Eye (tissue), 1 donor: ENCODE measurements at regions not wholly inside any gene's neighbourhood (a gene's known extent, or its start where the extent isn't known, plus 50 kb on each side); places are given as distances from the start of the nearest gene placed in this dataset.
"Not testable (repeated sequence)": the region's sequence is repeated elsewhere in the genome, so short reads cannot be mapped to it uniquely, and the experiment has no call there.

Experiments used
- DNase-seq: peaks from one replicate; pipeline ENCODE4 v3.0.0-alpha.2; 2015

- no peak for DNase-seq
Measured at GRCh38 chr13:90800082-90800746, 547.3 kb upstream of the MIR17HG start.

GRCh38 chr13:90801621-90802020 is 545.9 kb upstream of the MIR17HG start:
- no peak for DNase-seq

GRCh38 chr13:90803210-90803609 is 544.3 kb upstream of the MIR17HG start:
- no peak for DNase-seq

- DNase-seq: peak; percentile 45
Measured at GRCh38 chr13:90806016-90806615, 541.4 kb upstream of the MIR17HG start.

- DNase-seq: no peak
Measured at GRCh38 chr13:90806892-90807291, 540.6 kb upstream of the MIR17HG start.

GRCh38 chr13:90808838-90809237 is 538.6 kb upstream of the MIR17HG start:
- no peak for DNase-seq

GRCh38 chr13:90824032-90824431 is 523.5 kb upstream of the MIR17HG start:
- no peak for DNase-seq

- no peak for DNase-seq
Measured at GRCh38 chr13:90826688-90827087, 520.8 kb upstream of the MIR17HG start.

- no peak for DNase-seq
Measured at GRCh38 chr13:90830782-90831181, 516.7 kb upstream of the MIR17HG start.

GRCh38 chr13:90833951-90834350 is 513.5 kb upstream of the MIR17HG start:
- DNase-seq: no peak

- no peak for DNase-seq
Measured at GRCh38 chr13:90834700-90835099, 512.8 kb upstream of the MIR17HG start.

- no peak for DNase-seq
Measured at GRCh38 chr13:90835826-90836225, 511.7 kb upstream of the MIR17HG start.

- no peak for DNase-seq
Measured at GRCh38 chr13:90838317-90838960, 509.0 kb upstream of the MIR17HG start.

- DNase-seq: no peak
Measured at GRCh38 chr13:90839061-90839460, 508.4 kb upstream of the MIR17HG start.

- no peak for DNase-seq
Measured at GRCh38 chr13:90846936-90847335, 500.6 kb upstream of the MIR17HG start.

- DNase-seq: not testable (repeated sequence)
Measured at GRCh38 chr13:90853666-90854065, 493.8 kb upstream of the MIR17HG start.

- no peak for DNase-seq
Measured at GRCh38 chr13:90857921-90858320, 489.6 kb upstream of the MIR17HG start.

- no peak for DNase-seq
Measured at GRCh38 chr13:90866006-90866405, 481.5 kb upstream of the MIR17HG start.

GRCh38 chr13:90867336-90867683 is 480.2 kb upstream of the MIR17HG start:
- DNase-seq: peak; percentile 89

GRCh38 chr13:90868321-90868920 is 479.1 kb upstream of the MIR17HG start:
- DNase-seq: peak; percentile 77

- no peak for DNase-seq
Measured at GRCh38 chr13:90869580-90869979, 477.9 kb upstream of the MIR17HG start.

- no peak for DNase-seq
Measured at GRCh38 chr13:90872491-90873025, 474.9 kb upstream of the MIR17HG start.

- no peak for DNase-seq
Measured at GRCh38 chr13:90880790-90881189, 466.7 kb upstream of the MIR17HG start.

- DNase-seq: no peak
Measured at GRCh38 chr13:90882551-90882950, 464.9 kb upstream of the MIR17HG start.
